ENCODE measurements at regions not wholly inside any gene's neighbourhood (a gene's known extent, or its start where the extent isn't known, plus 50 kb on each side); places are given as distances from the start of the nearest gene placed in this dataset.

DNA sequence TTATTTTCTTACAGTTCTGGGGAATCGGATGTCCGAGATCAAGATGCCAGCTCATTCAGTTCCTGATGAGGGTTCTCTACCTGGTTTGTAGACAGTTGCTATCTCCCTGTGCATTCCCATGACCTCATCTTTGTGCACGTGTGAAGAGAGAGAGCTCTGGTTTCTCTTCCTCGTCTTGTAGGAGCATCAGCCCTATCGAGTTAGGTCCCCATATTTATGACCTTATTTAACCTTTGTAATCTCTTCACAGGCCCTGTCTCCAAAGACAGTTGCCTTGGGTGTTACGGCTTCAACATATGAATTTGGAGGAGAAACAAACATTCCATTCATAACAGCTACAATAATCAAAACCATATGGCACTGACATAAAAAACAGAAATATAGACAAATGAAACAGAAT is 455.3 kb downstream of the HACE1 start:
- peak overlapping the region in 1 of 2 donors; percentile 35 for H3K27ac Mint-ChIP-seq
- no peak for ATAC-seq
- no peaks in the 10 kb centered on the region for H3K27me3 Mint-ChIP-seq
- H3K4me1 Mint-ChIP-seq, result no peaks in the 10 kb centered on the region
- peaks cover 4 to 6% of the 10 kb centered on the region in 2 donors for H3K9me3 Mint-ChIP-seq
- H3K4me3 Mint-ChIP-seq, result no peak overlapping the region
- DNase-seq, result no peak

DNA sequence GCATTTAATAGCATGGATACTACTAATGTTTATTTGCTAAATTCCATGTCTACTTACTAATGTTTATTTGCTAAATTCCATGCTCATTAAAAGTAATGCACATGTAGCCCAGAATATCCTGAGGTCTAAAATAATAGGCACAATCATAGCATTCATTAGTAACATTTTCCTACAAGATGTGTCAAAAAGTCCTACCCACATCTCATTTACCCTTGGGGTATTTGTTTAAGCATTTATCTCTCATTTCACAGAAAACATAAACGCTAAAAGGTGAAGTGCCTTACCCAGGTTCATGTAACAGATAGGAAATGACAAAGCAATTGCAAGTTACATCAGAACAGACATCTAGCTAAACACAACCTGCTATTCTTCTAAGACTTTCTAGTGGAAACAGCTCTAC is 457.1 kb downstream of the HACE1 start:
- DNase-seq (no peak), ATAC-seq (no peak)
- no peaks in the 10 kb centered on the region for H3K27me3 Mint-ChIP-seq
- peaks cover 4 to 6% of the 10 kb centered on the region in 2 donors for H3K9me3 Mint-ChIP-seq
- H3K27ac Mint-ChIP-seq, result no peak overlapping the region
- H3K4me1 Mint-ChIP-seq, result no peaks in the 10 kb centered on the region
- no peak overlapping the region for H3K4me3 Mint-ChIP-seq

DNA sequence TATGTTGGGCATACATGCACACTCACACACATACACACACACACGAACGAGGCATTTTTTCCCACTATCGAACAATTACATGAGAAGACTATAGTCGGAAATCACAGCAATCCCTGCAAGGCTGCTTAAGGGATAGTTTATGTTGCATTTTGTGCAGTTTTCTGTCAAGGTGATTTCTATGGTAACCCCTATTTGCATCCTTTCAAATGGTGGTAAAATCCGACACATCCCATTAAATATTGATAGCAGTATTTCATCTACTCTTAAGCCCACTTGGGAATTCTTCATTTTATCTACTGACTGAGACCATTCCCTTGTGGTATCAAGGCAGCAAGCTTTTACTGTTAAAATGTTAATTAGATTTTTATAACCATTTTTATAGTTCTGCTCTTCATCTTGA is 457.8 kb downstream of the HACE1 start:
- ATAC-seq, result no peak
- no peaks in the 10 kb centered on the region for H3K27me3 Mint-ChIP-seq

GRCh38 chr6:104400844-104401243 is 458.9 kb downstream of the HACE1 start:
- H3K27me3 Mint-ChIP-seq, result no peaks in the 10 kb centered on the region
- DNase-seq (no peak), ATAC-seq (no peak)
- H3K9me3 Mint-ChIP-seq, result peaks cover 4 to 6% of the 10 kb centered on the region in 2 donors
- no peaks in the 10 kb centered on the region for H3K4me1 Mint-ChIP-seq
- no peak overlapping the region for H3K27ac Mint-ChIP-seq
- H3K4me3 Mint-ChIP-seq, result no peak overlapping the region

More for the DNA sequence above, 457.8 kb downstream of the HACE1 start:
- DNase-seq, result no peak
- Mint-ChIP-seq H3K4me1 (no peaks in the 10 kb centered on the region), H3K4me3 (no peak overlapping the region), H3K9me3 (peaks cover 4 to 6% of the 10 kb centered on the region in 2 donors), H3K27ac (no peak overlapping the region)

DNA sequence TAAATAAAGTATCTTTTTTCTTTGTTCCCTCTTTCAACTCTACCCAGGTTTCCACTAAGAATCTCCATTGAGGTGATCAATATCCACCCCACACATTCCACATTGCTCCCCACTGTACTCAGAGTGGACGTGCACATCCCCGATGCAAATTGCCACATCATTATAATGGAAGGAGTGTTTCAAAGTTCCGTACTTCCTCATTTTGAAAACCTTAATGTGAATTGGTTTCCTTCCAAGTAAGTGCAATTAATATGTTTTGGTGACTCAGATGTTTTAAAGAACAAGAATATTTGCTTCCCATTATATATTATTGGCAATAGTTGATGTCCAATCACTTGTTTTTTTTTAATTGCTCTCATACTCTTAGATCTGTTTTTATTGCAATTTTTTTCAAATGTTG is 463.6 kb downstream of the HACE1 start:
- no peak overlapping the region for H3K4me3 Mint-ChIP-seq
- H3K9me3 Mint-ChIP-seq, result peaks cover 0 to 4% of the 10 kb centered on the region in 2 donors
- H3K4me1 Mint-ChIP-seq, result no peaks in the 10 kb centered on the region
- no peak for ATAC-seq
- no peak overlapping the region for H3K27ac Mint-ChIP-seq
- no peak for DNase-seq
- H3K27me3 Mint-ChIP-seq, result no peaks in the 10 kb centered on the region

DNA sequence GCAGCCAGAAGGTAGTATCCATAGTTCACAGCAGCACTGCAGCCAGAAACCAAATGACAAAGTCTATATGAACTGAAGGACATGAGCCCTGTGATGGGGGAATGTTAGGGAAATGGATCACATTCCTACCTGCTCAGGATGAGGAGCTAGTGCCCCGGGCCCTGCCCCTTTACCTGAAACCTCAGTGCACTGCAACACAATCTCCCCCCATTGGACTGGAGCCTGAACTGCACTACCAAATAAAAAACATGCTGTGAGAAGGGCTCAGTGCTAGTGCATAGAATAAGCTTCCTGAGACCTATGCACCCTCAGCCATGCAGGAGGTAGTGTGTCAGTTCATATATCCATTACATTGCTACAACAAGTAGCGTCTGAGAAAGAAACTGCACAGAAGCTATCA is 477.8 kb downstream of the HACE1 start:
- no peak for ATAC-seq
- DNase-seq, result no peak
- Mint-ChIP-seq H3K27me3 (no peaks in the 10 kb centered on the region), H3K9me3 (peaks cover 8 to 10% of the 10 kb centered on the region in 2 donors), H3K4me3 (no peak overlapping the region), H3K27ac (no peak overlapping the region), H3K4me1 (no peaks in the 10 kb centered on the region)

- no peak overlapping the region for H3K4me3 Mint-ChIP-seq
- no peaks in the 10 kb centered on the region for H3K27me3 Mint-ChIP-seq
- no peaks in the 10 kb centered on the region for H3K4me1 Mint-ChIP-seq
- no peak overlapping the region for H3K27ac Mint-ChIP-seq
- ATAC-seq, result no peak
- peaks cover 0 to 10% of the 10 kb centered on the region in 2 donors for H3K9me3 Mint-ChIP-seq
- DNase-seq, result no peak
These were observed 494.1 kb downstream of the HACE1 start for GRCh38 chr6:104365451-104366234.

DNA sequence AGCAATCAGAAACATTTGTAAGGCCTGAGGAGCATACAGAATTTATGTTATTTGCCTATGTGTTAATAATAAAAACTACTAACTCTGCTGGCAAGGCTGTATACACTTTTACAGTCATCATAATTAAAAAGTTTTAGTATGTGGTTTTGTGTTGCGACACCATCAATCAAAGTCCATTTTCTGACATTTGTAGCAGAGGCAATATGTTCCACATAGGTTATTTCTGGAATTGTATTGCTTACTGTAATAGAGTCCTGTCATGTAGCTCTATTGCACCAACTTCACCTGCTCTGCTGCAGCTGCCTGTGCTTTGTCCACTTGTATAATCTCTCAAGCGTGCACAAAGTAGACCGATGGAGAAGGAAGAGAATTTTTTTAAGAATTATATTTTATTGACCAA is 501.8 kb downstream of the HACE1 start:
- ATAC-seq (no peak), DNase-seq (no peak)
- Mint-ChIP-seq H3K9me3 (peaks cover 0 to 4% of the 10 kb centered on the region in 2 donors), H3K27ac (no peak overlapping the region), H3K27me3 (no peaks in the 10 kb centered on the region), H3K4me3 (no peak overlapping the region), H3K4me1 (no peaks in the 10 kb centered on the region)

DNA sequence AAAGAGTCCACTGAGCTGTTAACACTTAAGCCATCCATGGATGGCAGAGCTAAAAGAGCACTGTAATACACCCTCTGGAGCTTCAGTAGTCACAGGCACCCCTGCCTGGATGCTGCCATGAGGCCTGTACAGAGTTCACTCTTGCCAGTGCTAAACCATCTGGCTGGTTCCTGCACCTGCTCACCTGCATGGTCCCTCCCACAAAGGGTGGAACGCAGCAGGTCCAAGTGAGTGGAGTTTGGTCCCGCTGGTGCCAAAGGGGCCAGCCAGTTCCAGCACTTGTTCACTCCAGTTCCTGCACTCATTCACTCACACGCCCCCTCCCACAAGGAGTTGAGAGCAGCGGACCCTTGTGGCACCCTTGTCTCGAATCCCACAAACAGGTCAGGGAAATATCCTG is 503.5 kb downstream of the HACE1 start:
- peak; percentile 28 for ATAC-seq
- peaks cover 0 to 4% of the 10 kb centered on the region in 2 donors for H3K9me3 Mint-ChIP-seq

GRCh38 chr6:104349191-104349590 is 510.5 kb downstream of the HACE1 start:
- no peaks in the 10 kb centered on the region for H3K27me3 Mint-ChIP-seq
- peaks cover 4 to 10% of the 10 kb centered on the region in 2 donors for H3K9me3 Mint-ChIP-seq
- ATAC-seq (no peak), DNase-seq (no peak)
- H3K4me3 Mint-ChIP-seq, result no peak overlapping the region
- H3K4me1 Mint-ChIP-seq, result no peaks in the 10 kb centered on the region
- no peak overlapping the region for H3K27ac Mint-ChIP-seq

More for the DNA sequence above, 503.5 kb downstream of the HACE1 start:
- Mint-ChIP-seq H3K4me1 (no peaks in the 10 kb centered on the region), H3K4me3 (no peak overlapping the region), H3K27me3 (no peaks in the 10 kb centered on the region), H3K27ac (no peak overlapping the region)
- no peak for DNase-seq

DNA sequence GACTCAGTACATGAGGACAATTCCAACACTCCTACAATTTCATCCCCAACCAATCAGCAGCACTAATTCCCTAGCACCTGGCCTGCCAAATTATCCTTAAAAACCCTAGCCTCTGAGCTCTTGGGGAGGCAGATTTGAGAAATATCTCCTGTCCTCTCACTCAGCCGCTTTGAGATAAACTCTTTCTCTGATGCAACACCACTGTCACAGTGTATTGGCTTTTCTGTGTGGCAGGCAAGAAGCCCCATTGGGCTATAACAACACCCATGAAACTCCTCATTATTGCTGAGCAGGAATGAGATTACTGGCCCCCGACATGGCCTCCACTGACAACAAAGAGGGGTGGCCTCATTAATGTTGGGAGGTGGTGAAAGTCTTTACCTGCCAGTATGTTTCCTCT is 515.5 kb downstream of the HACE1 start:
- no peaks in the 10 kb centered on the region for H3K27me3 Mint-ChIP-seq
- H3K4me3 Mint-ChIP-seq, result no peak overlapping the region
- H3K4me1 Mint-ChIP-seq, result no peaks in the 10 kb centered on the region
- no peak overlapping the region for H3K27ac Mint-ChIP-seq
- peaks cover 4 to 15% of the 10 kb centered on the region in 2 donors for H3K9me3 Mint-ChIP-seq
- DNase-seq (no peak), ATAC-seq (no peak)

GRCh38 chr6:104332364-104332763 is 527.4 kb downstream of the HACE1 start:
- H3K4me3 Mint-ChIP-seq, result no peak overlapping the region
- ATAC-seq (no peak), DNase-seq (no peak)
- H3K27me3 Mint-ChIP-seq, result no peaks in the 10 kb centered on the region
- H3K4me1 Mint-ChIP-seq, result no peaks in the 10 kb centered on the region
- no peak overlapping the region for H3K27ac Mint-ChIP-seq
- no peaks in the 10 kb centered on the region for H3K9me3 Mint-ChIP-seq

- Mint-ChIP-seq H3K27ac (no peak overlapping the region), H3K4me3 (no peak overlapping the region)
- DNase-seq, result no peak
These were observed 533.3 kb downstream of the HACE1 start for GRCh38 chr6:104326173-104327001.

DNA sequence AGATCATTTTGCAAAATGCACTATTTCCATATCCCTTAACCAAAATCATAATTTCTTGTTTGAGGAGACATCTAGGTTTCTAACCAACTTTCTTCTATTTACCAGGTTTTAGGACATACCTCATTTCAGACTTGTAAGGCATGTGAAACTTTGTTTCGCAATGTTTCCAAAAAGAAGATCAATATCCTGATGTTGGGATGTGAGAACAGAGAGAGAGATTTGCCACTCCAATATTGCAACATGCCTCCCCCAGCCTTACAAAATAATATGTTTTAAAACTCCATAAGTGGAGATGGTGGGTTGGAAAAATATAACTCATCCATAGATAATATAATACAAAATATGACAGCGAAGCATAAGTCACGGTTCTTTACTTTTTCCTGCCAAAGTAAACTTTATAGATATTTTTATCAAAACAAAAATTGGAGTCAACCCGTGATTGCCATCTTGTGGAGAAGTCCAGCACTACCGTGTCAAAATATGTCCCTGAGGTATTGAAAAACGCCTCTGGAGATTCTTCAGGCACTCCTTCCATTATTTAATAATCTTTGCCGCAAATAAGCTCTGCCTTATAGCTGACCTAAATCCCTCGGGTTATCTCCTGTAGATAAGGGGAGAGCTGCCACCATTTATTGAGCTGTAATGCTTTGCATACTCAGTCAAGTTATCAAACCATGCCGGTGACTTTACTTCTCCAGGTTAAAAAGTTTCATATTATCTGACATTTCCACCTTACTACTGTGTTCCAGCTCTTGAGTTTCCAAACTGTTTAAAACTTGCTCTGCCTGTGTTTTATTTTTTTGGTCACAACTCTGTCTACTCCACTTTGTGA is 534.2 kb downstream of the HACE1 start:
- Mint-ChIP-seq H3K27me3 (no peaks in the 10 kb centered on the region), H3K4me3 (no peak overlapping the region), H3K9me3 (no peaks in the 10 kb centered on the region), H3K27ac (no peak overlapping the region), H3K4me1 (no peaks in the 10 kb centered on the region)
- DNase-seq (no peak), ATAC-seq (no peak)

More at GRCh38 chr6:104326173-104327001, 533.3 kb downstream of the HACE1 start:
- Mint-ChIP-seq H3K27me3 (no peaks in the 10 kb centered on the region), H3K9me3 (no peaks in the 10 kb centered on the region), H3K4me1 (no peaks in the 10 kb centered on the region)
- no peak for ATAC-seq

- ATAC-seq, result no peak
- no peaks in the 10 kb centered on the region for H3K9me3 Mint-ChIP-seq
These were observed 535.4 kb downstream of the HACE1 start for GRCh38 chr6:104324301-104324700.

More at GRCh38 chr6:104324301-104324700, 535.4 kb downstream of the HACE1 start:
- no peak for DNase-seq
- no peak overlapping the region for H3K4me3 Mint-ChIP-seq
- H3K4me1 Mint-ChIP-seq, result no peaks in the 10 kb centered on the region
- no peaks in the 10 kb centered on the region for H3K27me3 Mint-ChIP-seq
- H3K27ac Mint-ChIP-seq, result no peak overlapping the region

Measured in stimulated activated naive CD8-positive, alpha-beta T cell treated with anti-CD3 and anti-CD28 coated beads, Interleukin-15, amount 100 ng/mL, for 72 hours (primary cell).